ENCODE measurements at regions not wholly inside any gene's neighbourhood (a gene's known extent, or its start where the extent isn't known, plus 50 kb on each side); places are given as distances from the start of the nearest gene placed in this dataset.

- TF ChIP-seq, protein P1, sequence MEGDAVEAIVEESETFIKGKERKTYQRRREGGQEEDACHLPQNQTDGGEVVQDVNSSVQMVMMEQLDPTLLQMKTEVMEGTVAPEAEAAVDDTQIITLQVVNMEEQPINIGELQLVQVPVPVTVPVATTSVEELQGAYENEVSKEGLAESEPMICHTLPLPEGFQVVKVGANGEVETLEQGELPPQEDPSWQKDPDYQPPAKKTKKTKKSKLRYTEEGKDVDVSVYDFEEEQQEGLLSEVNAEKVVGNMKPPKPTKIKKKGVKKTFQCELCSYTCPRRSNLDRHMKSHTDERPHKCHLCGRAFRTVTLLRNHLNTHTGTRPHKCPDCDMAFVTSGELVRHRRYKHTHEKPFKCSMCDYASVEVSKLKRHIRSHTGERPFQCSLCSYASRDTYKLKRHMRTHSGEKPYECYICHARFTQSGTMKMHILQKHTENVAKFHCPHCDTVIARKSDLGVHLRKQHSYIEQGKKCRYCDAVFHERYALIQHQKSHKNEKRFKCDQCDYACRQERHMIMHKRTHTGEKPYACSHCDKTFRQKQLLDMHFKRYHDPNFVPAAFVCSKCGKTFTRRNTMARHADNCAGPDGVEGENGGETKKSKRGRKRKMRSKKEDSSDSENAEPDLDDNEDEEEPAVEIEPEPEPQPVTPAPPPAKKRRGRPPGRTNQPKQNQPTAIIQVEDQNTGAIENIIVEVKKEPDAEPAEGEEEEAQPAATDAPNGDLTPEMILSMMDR (IDR thresholded peaks at IDR 0.05): no peak
- TF ChIP-seq POLR2A (IDR thresholded peaks at IDR 0.05): no peak
- TF ChIP-seq EP300 (IDR thresholded peaks at IDR 0.05): no peak
- TF ChIP-seq POLR2AphosphoS5 (IDR thresholded peaks at IDR 0.05): no peak
These were observed 422.0 kb upstream of the CNKSR2 start for GRCh38 chrX:20952180-20952579.

All from gastroesophageal sphincter (tissue), 3 donors.